ENCODE measurements at regions not wholly inside any gene's neighbourhood (a gene's known extent, or its start where the extent isn't known, plus 50 kb on each side); places are given as distances from the start of the nearest gene placed in this dataset.

GRCh38 chr2:64860276-64860885, 128.8 kb upstream of the SLC1A4 start:
- 63% methylated on average over 12 of the region's 12 CpGs; no CpG with 5 or more reads in 1 of the 2 experiments for WGBS, 2 experiments (ENCODE audit: extremely low coverage in 1 of 2, insufficient coverage in 1 of 2, insufficient read length in 1 of 2, insufficient replicate concordance in 2 of 2, low coverage in 1 of 2, low lambda C conversion rate in 2 of 2, missing lambda C conversion rate in 1 of 2)
- H3K4me2 ChIP-seq (ENCODE audit: insufficient read depth in 1 of 2, low read depth in 2 of 2, low read length in 2 of 2), result peak overlapping the region; percentile 81
- no peak overlapping the region; the same call in 1 of the 2 replicates for H3K18ac ChIP-seq (ENCODE audit: extremely low read depth, low read length)
- H3K4me1 ChIP-seq (replicated peaks in 1 of 4; ENCODE audit: control insufficient read depth in 3 of 4, insufficient read depth in 4 of 4, low read length in 3 of 4), result peaks cover 5 to 30% (median 18%) of the 10 kb centered on the region in 4 experiments
- no peak overlapping the region for H4K8ac ChIP-seq (ENCODE audit: extremely low read depth, insufficient read depth, low read length)
- POLR2A ChIA-PET (ENCODE audit: partially characterized antibody), result interaction anchor here (0.7 to 1.7 kb wide), 2 partner anchors 12 to 19 kb away, joined by 3 to 4 read pairs; no protein-coding TSS in a partner anchor
- TF ChIP-seq RBBP5 (IDR thresholded peaks at IDR 0.05; ENCODE audit: borderline replicate concordance, low read depth, low read length), result no peak
- no peak overlapping the region for H2BK15ac ChIP-seq (ENCODE audit: low read length)
- DNase-seq (ENCODE audit: low read depth in 1 of 2, low spot score in 2 of 2) (no peak), FAIRE-seq (no peak)
- H4K5ac ChIP-seq (ENCODE audit: insufficient read length, low read depth, low read length), result no peak overlapping the region
- H4K91ac ChIP-seq (replicated peaks; ENCODE audit: insufficient read length, low read length), result no peak overlapping the region
- H2BK12ac ChIP-seq (ENCODE audit: low read depth, low read length), result peak overlapping the region; percentile 32; the same call in 1 of the 2 replicates
- no peak overlapping the region for H2BK5ac ChIP-seq (ENCODE audit: low read depth, low read length)
- H2BK120ac ChIP-seq (replicated peaks; ENCODE audit: low read depth, low read length), result no peak overlapping the region
- CTCF ChIA-PET (ENCODE audit: partially characterized antibody), result interaction anchor here (0.5 to 1.4 kb wide), 3 partner anchors 12 to 270 kb away, joined by 3 to 6 read pairs (median 3); no protein-coding TSS in a partner anchor
- H3K79me1 ChIP-seq (ENCODE audit: low read depth, low read length), result no peaks in the 10 kb centered on the region
- no peak overlapping the region for H3K4ac ChIP-seq (replicated peaks; ENCODE audit: insufficient read length, low read depth, low read length)
- H3K14ac ChIP-seq (ENCODE audit: insufficient read length), result no peak overlapping the region
- no peak overlapping the region for H3K23ac ChIP-seq (ENCODE audit: insufficient read length)
- H3K56ac ChIP-seq (replicated peaks; ENCODE audit: insufficient read length, low read depth, low read length), result no peak overlapping the region
- no peak overlapping the region for H2BK20ac ChIP-seq (ENCODE audit: low read length)
- no peak overlapping the region for H2AFZ ChIP-seq (ENCODE audit: low read length)
- no peaks in the 10 kb centered on the region for H3K79me2 ChIP-seq (ENCODE audit: control insufficient read depth in 1 of 2, insufficient read depth in 2 of 2, low read length in 2 of 2)
- H3K23me2 ChIP-seq (ENCODE audit: low read depth, low read length), result peaks cover 11% of the 10 kb centered on the region; the same call in 1 of the 2 replicates
- H3K27me3 ChIP-seq (replicated peaks in 1 of 4; ENCODE audit: control insufficient read depth in 3 of 4, extremely low read depth in 1 of 4, insufficient read depth in 3 of 4, low read length in 3 of 4), result peaks cover 1 to 52% (median 38%) of the 10 kb centered on the region in 4 experiments
- no peaks in the 10 kb centered on the region for H4K20me1 ChIP-seq (replicated peaks in 1 of 2; ENCODE audit: control insufficient read depth in 1 of 2, insufficient read depth in 2 of 2, low read length in 2 of 2)
- no peak overlapping the region for H2AK5ac ChIP-seq (ENCODE audit: low read depth, low read length)
- peak overlapping the region in 3 of 4 experiments; percentile 17 to 61 (median 32); a peak in 4 of 8 replicates for H3K4me3 ChIP-seq (ENCODE audit: extremely low read depth in 1 of 4, insufficient read depth in 2 of 4, low read depth in 3 of 4, low read length in 4 of 4)
- no peaks in the 10 kb centered on the region for H3K36me3 ChIP-seq (ENCODE audit: control insufficient read depth in 2 of 4, insufficient read depth in 4 of 4, low read length in 3 of 4)
- H3K9me3 ChIP-seq (ENCODE audit: insufficient read depth in 2 of 2, low read depth in 1 of 2, low read length in 1 of 2), result no peaks in the 10 kb centered on the region
- no peak overlapping the region for H3K27ac ChIP-seq (ENCODE audit: low read depth, low read length)
- no peak overlapping the region for H3K9ac ChIP-seq (replicated peaks in 1 of 4; ENCODE audit: extremely low read depth in 1 of 4, low read depth in 3 of 4, low read length in 3 of 4)

Measured in H1 (cell line).